GM21381 (cell line): ENCODE measurements at regions not wholly inside any gene's neighbourhood (a gene's known extent, or its start where the extent isn't known, plus 50 kb on each side); places are given as distances from the start of the nearest gene placed in this dataset.

ENCODE experiments used
- ATAC-seq: cut with Tn5 transposase; IDR thresholded peaks from one replicate; pipeline ENCODE4 v1.9.1; 2021; ENCODE audit warnings: mild to moderate bottlenecking, moderate library complexity; ENCODE audit not compliant: unreplicated experiment

GRCh38 chr2:128640845-128641360, 322.2 kb upstream of the HS6ST1 start:
- ATAC-seq: no peak

GRCh38 chr2:128641421-128642080, 322.9 kb upstream of the HS6ST1 start:
- no peak for ATAC-seq

GRCh38 chr2:128642316-128642715, 323.6 kb upstream of the HS6ST1 start:
- no peak for ATAC-seq

GRCh38 chr2:128642821-128643220, 324.2 kb upstream of the HS6ST1 start:
- no peak for ATAC-seq

GRCh38 chr2:128643221-128644065, 324.8 kb upstream of the HS6ST1 start:
- no peak for ATAC-seq

- no peak for ATAC-seq
These were observed 325.5 kb upstream of the HS6ST1 start for GRCh38 chr2:128644156-128644555.

- ATAC-seq: no peak
These were observed 326.1 kb upstream of the HS6ST1 start for GRCh38 chr2:128644718-128645256.

- no peak for ATAC-seq
These were observed 327.0 kb upstream of the HS6ST1 start for GRCh38 chr2:128645631-128646030.

GRCh38 chr2:128646091-128646490, 327.4 kb upstream of the HS6ST1 start:
- no peak for ATAC-seq

- ATAC-seq: no peak
These were observed 328.0 kb upstream of the HS6ST1 start for GRCh38 chr2:128646691-128647090.

GRCh38 chr2:128651000-128651399, 332.3 kb upstream of the HS6ST1 start:
- ATAC-seq: no peak

GRCh38 chr2:128654408-128654807, 335.7 kb upstream of the HS6ST1 start:
- no peak for ATAC-seq

GRCh38 chr2:128660836-128661235, 342.2 kb upstream of the HS6ST1 start:
- no peak for ATAC-seq

GRCh38 chr2:128661311-128661710, 342.6 kb upstream of the HS6ST1 start:
- ATAC-seq: no peak

- ATAC-seq: no peak
These were observed 343.4 kb upstream of the HS6ST1 start for GRCh38 chr2:128662051-128662471.

GRCh38 chr2:128663371-128664050, 344.8 kb upstream of the HS6ST1 start:
- ATAC-seq: no peak

GRCh38 chr2:128664499-128664971, 345.9 kb upstream of the HS6ST1 start:
- no peak for ATAC-seq

- ATAC-seq: no peak
These were observed 346.4 kb upstream of the HS6ST1 start for GRCh38 chr2:128665113-128665512.

- ATAC-seq: no peak
These were observed 347.9 kb upstream of the HS6ST1 start for GRCh38 chr2:128666596-128666995.

GRCh38 chr2:128667391-128667790, 348.7 kb upstream of the HS6ST1 start:
- ATAC-seq: no peak

GRCh38 chr2:128668946-128669345, 350.3 kb upstream of the HS6ST1 start:
- ATAC-seq: no peak
